Glutamatergic neuron (in vitro differentiated cells): ENCODE measurements at regions not wholly inside any gene's neighbourhood (a gene's known extent, or its start where the extent isn't known, plus 50 kb on each side); places are given as distances from the start of the nearest gene placed in this dataset.

ENCODE experiments used
- DNase-seq: peaks from one replicate; pipeline ENCODE4 v3.0.0; 2022
- H3K27ac Mint-ChIP-seq: one replicate; pipeline ENCODE4 v1.8.0; 2020; ENCODE audit warnings: mild to moderate bottlenecking, mixed read lengths, inconsistent platforms; ENCODE audit not compliant: unreplicated experiment
- H3K27me3 Mint-ChIP-seq: one replicate; pipeline ENCODE4 v1.8.0; 2020; ENCODE audit warnings: mild to moderate bottlenecking, moderate library complexity, mixed read lengths, inconsistent platforms; ENCODE audit not compliant: unreplicated experiment
- H3K36me3 Mint-ChIP-seq: one replicate; pipeline ENCODE4 v1.8.0; 2020; ENCODE audit warnings: mild to moderate bottlenecking, mixed read lengths, inconsistent platforms; ENCODE audit not compliant: unreplicated experiment
- H3K4me1 Mint-ChIP-seq: one replicate; pipeline ENCODE4 v1.8.0; 2020; ENCODE audit warnings: mild to moderate bottlenecking, low read depth, mixed read lengths, inconsistent platforms; ENCODE audit not compliant: unreplicated experiment
- H3K4me3 Mint-ChIP-seq: one replicate; pipeline ENCODE4 v1.8.0; 2020; ENCODE audit warnings: mild to moderate bottlenecking, mixed read lengths, inconsistent platforms; ENCODE audit not compliant: unreplicated experiment
- H3K9me3 Mint-ChIP-seq: one replicate; pipeline ENCODE4 v1.8.0; 2020; ENCODE audit warnings: mild to moderate bottlenecking, moderate library complexity, mixed read lengths, inconsistent platforms; ENCODE audit not compliant: unreplicated experiment
- CTCF ChIP-seq: fragments of 200-600 bp; sonication (generic); IDR thresholded peaks from one replicate; pipeline ENCODE4 v1.5.0; 2021; ENCODE audit not compliant: partially characterized antibody, unreplicated experiment

DNA sequence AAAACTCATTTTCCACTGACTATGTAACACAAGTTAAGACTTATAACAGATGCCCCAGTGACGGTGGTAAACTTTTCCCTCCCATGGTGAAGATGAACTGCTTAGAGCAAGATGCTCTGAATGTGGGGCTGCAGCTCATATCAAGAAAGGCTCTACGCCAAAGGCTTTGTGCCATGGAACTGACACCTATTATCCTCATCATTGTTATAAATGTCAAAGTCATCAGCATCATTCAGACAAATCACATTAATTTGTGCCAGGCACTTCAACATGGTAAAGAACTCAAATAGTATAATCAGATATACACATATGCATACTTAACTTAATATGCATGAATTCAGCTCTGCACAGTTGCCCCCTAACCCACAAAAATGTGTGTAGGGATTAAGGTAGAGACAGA, 305.9 kb upstream of the ATP10B start:
- no peak for DNase-seq
- H3K27me3 Mint-ChIP-seq: no peaks in the 10 kb centered on the region
- H3K27ac Mint-ChIP-seq: no peak overlapping the region
- no peak for TF ChIP-seq CTCF
- H3K4me3 Mint-ChIP-seq: no peak overlapping the region
- no peaks in the 10 kb centered on the region for H3K4me1 Mint-ChIP-seq
- H3K9me3 Mint-ChIP-seq: no peaks in the 10 kb centered on the region
- no peaks in the 10 kb centered on the region for H3K36me3 Mint-ChIP-seq

DNA sequence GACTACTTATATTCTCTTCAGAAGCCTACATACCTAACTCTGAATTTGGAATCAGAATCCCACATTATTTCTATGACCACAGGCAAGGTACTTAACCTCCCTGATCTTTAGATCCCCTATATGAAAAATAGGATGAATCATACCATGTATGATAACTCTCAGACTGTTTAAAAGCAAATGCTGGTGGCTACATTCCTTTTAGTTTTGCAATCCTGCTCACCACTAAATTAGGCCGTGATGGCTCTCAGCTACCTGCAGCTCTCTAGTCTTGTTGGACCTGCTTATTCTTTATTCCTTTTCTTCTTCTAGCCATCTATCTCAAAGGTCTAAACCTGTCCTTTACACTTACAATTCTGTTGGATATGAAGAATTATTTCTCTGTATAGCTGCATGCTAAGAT, 303.4 kb upstream of the ATP10B start:
- Mint-ChIP-seq H3K9me3 (no peaks in the 10 kb centered on the region), H3K27ac (no peak overlapping the region), H3K27me3 (no peaks in the 10 kb centered on the region), H3K4me3 (no peak overlapping the region), H3K36me3 (no peaks in the 10 kb centered on the region), H3K4me1 (no peaks in the 10 kb centered on the region)
- no peak for DNase-seq
- no peak for TF ChIP-seq CTCF

GRCh38 chr5:161152415-161152940, 300.5 kb upstream of the ATP10B start:
- Mint-ChIP-seq H3K4me3 (no peak overlapping the region), H3K36me3 (no peaks in the 10 kb centered on the region), H3K4me1 (no peaks in the 10 kb centered on the region), H3K27ac (no peak overlapping the region), H3K27me3 (no peaks in the 10 kb centered on the region), H3K9me3 (no peaks in the 10 kb centered on the region)
- no peak for DNase-seq
- no peak for TF ChIP-seq CTCF

DNA sequence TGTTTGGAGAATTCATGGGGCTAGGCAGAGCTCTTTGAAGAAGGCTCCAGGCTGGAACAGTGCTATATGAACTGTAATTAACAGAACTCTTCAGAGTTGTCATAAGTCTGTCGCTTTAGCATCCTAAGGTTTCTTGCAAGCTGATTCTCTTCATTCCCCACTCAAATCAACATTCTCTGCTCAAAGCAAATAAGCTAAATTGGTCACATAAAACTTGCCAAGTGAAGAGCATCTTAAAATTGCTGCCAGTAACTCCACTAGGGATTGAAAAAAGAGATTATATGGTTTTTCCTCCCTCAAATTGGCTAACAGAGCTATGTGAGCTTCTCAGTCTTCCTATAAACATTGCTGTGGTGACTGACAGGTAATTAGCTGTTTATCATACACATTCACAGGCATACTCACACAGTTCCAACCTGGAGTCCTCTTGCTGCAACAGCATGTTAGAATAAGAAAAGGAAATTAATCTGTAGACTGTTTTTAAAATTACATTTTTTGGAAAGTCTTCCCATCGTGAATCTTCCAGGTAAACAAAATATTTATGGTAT, 298.5 kb upstream of the ATP10B start:
- no peak for TF ChIP-seq CTCF
- no peak overlapping the region for H3K4me3 Mint-ChIP-seq
- H3K4me1 Mint-ChIP-seq: no peaks in the 10 kb centered on the region
- H3K9me3 Mint-ChIP-seq: no peaks in the 10 kb centered on the region
- H3K36me3 Mint-ChIP-seq: no peaks in the 10 kb centered on the region
- DNase-seq: no peak
- no peak overlapping the region for H3K27ac Mint-ChIP-seq
- H3K27me3 Mint-ChIP-seq: no peaks in the 10 kb centered on the region

GRCh38 chr5:161149078-161149477, 297.1 kb upstream of the ATP10B start:
- Mint-ChIP-seq H3K4me1 (no peaks in the 10 kb centered on the region), H3K9me3 (no peaks in the 10 kb centered on the region), H3K27me3 (no peaks in the 10 kb centered on the region), H3K4me3 (no peak overlapping the region), H3K27ac (no peak overlapping the region), H3K36me3 (no peaks in the 10 kb centered on the region)
- DNase-seq: no peak
- TF ChIP-seq CTCF: no peak
